KMS-11 (cell line): ENCODE measurements at regions not wholly inside any gene's neighbourhood (a gene's known extent, or its start where the extent isn't known, plus 50 kb on each side); places are given as distances from the start of the nearest gene placed in this dataset.

Experiments
- H2AFZ ChIP-seq: fragments of 200-600 bp; sonication (generic); 2 replicates; pipeline ENCODE4 v1.6.1; 2016; ENCODE audit warnings: antibody characterized with exemption, mixed run types, low read depth
- H3K27ac ChIP-seq: fragments of 200-600 bp; sonication (generic); 2 replicates; pipeline ENCODE4 v1.6.1; 2016; ENCODE audit warnings: mild to moderate bottlenecking, mixed run types
- H3K27me3 ChIP-seq: fragments of 200-600 bp; sonication (generic); 2 replicates; pipeline ENCODE4 v1.6.1; 2017; ENCODE audit warnings: mild to moderate bottlenecking, low read depth, mixed run types, moderate library complexity; ENCODE audit not compliant: insufficient read depth
- H3K36me3 ChIP-seq: fragments of 200-600 bp; sonication (generic); 2 replicates; pipeline ENCODE4 v1.6.1; 2017; ENCODE audit warnings: mild to moderate bottlenecking, mixed run types; ENCODE audit not compliant: insufficient read depth
- H3K4me1 ChIP-seq: fragments of 200-600 bp; sonication (generic); 2 replicates; pipeline ENCODE4 v1.6.1; 2016; ENCODE audit warnings: mild to moderate bottlenecking, low read depth, mixed run types; ENCODE audit not compliant: poor library complexity, severe bottlenecking
- H3K4me2 ChIP-seq: fragments of 200-600 bp; sonication (generic); 2 replicates; pipeline ENCODE4 v1.7.0; 2016; ENCODE audit warnings: mild to moderate bottlenecking, mixed run types
- H3K4me3 ChIP-seq: fragments of 200-600 bp; sonication (generic); IDR thresholded peaks from 2 replicates; pipeline ENCODE4 v1.6.1; 2017; ENCODE audit warnings: low read depth, low read length, mixed read lengths; ENCODE audit not compliant: insufficient read depth
- H3K79me2 ChIP-seq: fragments of 200-600 bp; sonication (generic); 2 replicates; pipeline ENCODE4 v1.6.1; 2016; ENCODE audit warnings: low read depth, mixed run types; ENCODE audit not compliant: insufficient read depth
- H3K9ac ChIP-seq: fragments of 200-600 bp; sonication (generic); 2 replicates; pipeline ENCODE4 v1.6.1; 2016; ENCODE audit warnings: mild to moderate bottlenecking, mixed run types
- H4K20me1 ChIP-seq: fragments of 200-600 bp; sonication (generic); 2 replicates; pipeline ENCODE4 v1.6.1; 2016; ENCODE audit warnings: mild to moderate bottlenecking, mixed run types; ENCODE audit not compliant: insufficient read depth
- TF ChIP-seq, protein P1 (sequence below): fragments of 200-600 bp; sonication (generic); conservative IDR thresholded peaks from 2 replicates; pipeline ENCODE4 v1.6.1; 2017; ENCODE audit warnings: low read depth, mild to moderate bottlenecking, antibody characterized with exemption, low read length, moderate library complexity, mixed read lengths

DNA sequence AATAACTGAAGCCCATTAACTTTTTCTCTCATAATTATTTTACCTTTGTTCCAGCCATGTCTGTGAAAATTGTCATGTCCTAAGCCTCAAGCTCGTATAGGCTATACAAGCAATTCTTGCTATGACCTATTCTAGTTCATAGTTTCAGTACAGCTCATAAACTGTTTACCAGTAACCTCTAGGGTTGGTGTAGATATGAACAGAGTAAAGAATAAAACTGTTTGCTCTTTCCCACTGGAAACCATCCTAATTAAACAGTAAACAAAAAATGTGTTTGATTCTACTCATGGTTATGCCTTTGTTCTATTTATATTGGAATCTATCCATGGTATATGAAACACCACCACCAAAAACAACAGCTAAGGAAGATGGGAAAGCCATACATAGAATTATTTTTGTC lies 1444.0 kb upstream of the PCDH7 start:
- no peaks in the 10 kb centered on the region for H4K20me1 ChIP-seq
- TF ChIP-seq, protein P1, sequence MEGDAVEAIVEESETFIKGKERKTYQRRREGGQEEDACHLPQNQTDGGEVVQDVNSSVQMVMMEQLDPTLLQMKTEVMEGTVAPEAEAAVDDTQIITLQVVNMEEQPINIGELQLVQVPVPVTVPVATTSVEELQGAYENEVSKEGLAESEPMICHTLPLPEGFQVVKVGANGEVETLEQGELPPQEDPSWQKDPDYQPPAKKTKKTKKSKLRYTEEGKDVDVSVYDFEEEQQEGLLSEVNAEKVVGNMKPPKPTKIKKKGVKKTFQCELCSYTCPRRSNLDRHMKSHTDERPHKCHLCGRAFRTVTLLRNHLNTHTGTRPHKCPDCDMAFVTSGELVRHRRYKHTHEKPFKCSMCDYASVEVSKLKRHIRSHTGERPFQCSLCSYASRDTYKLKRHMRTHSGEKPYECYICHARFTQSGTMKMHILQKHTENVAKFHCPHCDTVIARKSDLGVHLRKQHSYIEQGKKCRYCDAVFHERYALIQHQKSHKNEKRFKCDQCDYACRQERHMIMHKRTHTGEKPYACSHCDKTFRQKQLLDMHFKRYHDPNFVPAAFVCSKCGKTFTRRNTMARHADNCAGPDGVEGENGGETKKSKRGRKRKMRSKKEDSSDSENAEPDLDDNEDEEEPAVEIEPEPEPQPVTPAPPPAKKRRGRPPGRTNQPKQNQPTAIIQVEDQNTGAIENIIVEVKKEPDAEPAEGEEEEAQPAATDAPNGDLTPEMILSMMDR = no peak

DNA sequence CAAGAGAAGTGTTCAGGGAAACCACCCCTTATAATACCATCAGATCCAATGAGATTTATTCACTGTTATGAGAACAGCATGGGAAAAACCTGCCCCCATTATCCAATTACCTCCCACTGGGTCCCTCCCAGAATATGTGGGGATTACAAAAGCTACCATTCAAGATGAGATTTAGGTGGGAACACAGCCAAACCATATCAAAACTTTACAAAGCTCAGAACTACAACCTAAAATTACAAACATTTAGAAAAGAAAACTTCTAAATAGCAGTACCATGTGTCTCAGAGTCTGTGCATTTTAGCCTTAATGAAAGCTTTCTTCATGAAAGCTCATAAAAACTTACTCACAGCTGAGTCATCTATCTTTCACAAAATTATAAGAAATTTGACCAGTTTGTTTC lies 1442.8 kb upstream of the PCDH7 start:
- Histone ChIP-seq H3K27me3 (no peaks in the 10 kb centered on the region), H3K27ac (no peak overlapping the region), H3K4me3 (no peak overlapping the region), H3K4me1 (no peaks in the 10 kb centered on the region), H2AFZ (no peak overlapping the region), H3K79me2 (no peaks in the 10 kb centered on the region), H3K4me2 (no peak overlapping the region), H3K9ac (no peak overlapping the region), H3K36me3 (no peaks in the 10 kb centered on the region), H4K20me1 (no peaks in the 10 kb centered on the region)
- TF ChIP-seq, protein P1 = no peak

More for the DNA sequence above, 1444.0 kb upstream of the PCDH7 start:
- H3K4me3 ChIP-seq = no peak overlapping the region
- no peak overlapping the region for H3K9ac ChIP-seq
- H3K4me1 ChIP-seq = no peaks in the 10 kb centered on the region
- H3K36me3 ChIP-seq = no peaks in the 10 kb centered on the region
- H3K79me2 ChIP-seq = no peaks in the 10 kb centered on the region
- no peaks in the 10 kb centered on the region for H3K27me3 ChIP-seq
- H2AFZ ChIP-seq = no peak overlapping the region
- no peak overlapping the region for H3K4me2 ChIP-seq
- H3K27ac ChIP-seq = no peak overlapping the region

DNA sequence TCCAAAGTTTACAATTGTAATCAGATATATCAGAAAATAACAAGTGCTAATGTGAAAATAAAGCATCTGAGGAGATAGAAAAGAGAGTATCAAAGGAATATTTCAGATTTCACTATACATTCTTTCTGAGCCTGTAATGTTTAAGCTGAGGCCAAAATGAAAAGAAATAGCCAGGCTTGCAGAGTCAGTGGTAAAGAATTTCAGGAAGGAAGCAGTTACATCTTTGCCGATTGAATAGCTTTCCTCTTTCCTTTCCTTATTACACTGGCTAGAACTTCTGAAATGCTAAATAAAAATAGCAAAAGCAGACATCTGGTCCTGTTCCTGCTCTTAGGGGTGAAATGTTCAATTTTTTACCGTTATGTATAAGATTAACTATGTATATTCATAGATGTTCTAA lies 1441.6 kb upstream of the PCDH7 start:
- Histone ChIP-seq H3K79me2 (no peaks in the 10 kb centered on the region), H3K4me3 (no peak overlapping the region), H3K4me1 (no peaks in the 10 kb centered on the region), H3K4me2 (no peak overlapping the region), H4K20me1 (no peaks in the 10 kb centered on the region), H2AFZ (no peak overlapping the region), H3K27ac (no peak overlapping the region), H3K27me3 (no peaks in the 10 kb centered on the region), H3K36me3 (no peaks in the 10 kb centered on the region), H3K9ac (no peak overlapping the region)
- TF ChIP-seq, protein P1 = no peak

DNA sequence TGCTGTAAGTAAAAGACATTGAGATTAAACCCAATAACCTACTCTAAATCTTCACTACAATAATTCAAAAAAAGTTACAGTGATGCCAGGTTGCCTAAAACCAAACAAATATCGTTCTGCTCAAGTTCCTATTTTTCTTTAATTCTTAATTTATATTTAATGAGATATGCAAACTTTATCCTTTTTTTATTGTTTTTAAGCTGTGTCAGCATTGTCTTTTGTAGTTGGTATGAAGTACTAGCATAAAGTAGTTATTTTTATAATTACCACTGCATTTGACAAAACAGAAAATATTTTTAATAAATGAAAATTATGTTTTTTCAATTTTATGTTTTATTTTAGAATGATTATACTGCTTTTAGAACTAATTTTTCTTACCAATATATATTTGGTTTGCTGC lies 1431.1 kb upstream of the PCDH7 start:
- TF ChIP-seq, protein P1 = no peak
- Histone ChIP-seq H3K36me3 (no peaks in the 10 kb centered on the region), H3K4me1 (no peaks in the 10 kb centered on the region), H3K27me3 (no peaks in the 10 kb centered on the region), H3K4me3 (no peak overlapping the region), H2AFZ (no peak overlapping the region), H3K79me2 (no peaks in the 10 kb centered on the region), H3K27ac (no peak overlapping the region), H3K9ac (no peak overlapping the region), H3K4me2 (no peak overlapping the region), H4K20me1 (no peaks in the 10 kb centered on the region)
